Breast epithelium (tissue), 4 donors: ENCODE measurements at regions not wholly inside any gene's neighbourhood (a gene's known extent, or its start where the extent isn't known, plus 50 kb on each side); places are given as distances from the start of the nearest gene placed in this dataset.

Experiments
- DNase-seq, 2 donors: peaks; one replicate each; pipeline ENCODE4 v3.0.0-alpha.2; 2019; ENCODE audit warnings: low spot score in 2 of 2
- H3K27ac ChIP-seq, 2 donors: fragments of 200-600 bp; sonication (generic) in 1 of 2; one replicate each; pipeline ENCODE4 v1.5.1; 2016 to 2019; ENCODE audit warnings: mild to moderate bottlenecking in 1 of 2
- H3K27me3 ChIP-seq, 2 donors: fragments of 200-600 bp; sonication (generic) in 1 of 2; one replicate each; pipeline versions ENCODE4 v1.5.1 to v1.6.0; 2017 to 2019; ENCODE audit warnings: control low read depth in 1 of 2, mild to moderate bottlenecking in 1 of 2
- H3K36me3 ChIP-seq: fragments of 200-600 bp; one replicate; pipeline ENCODE4 v1.5.1; 2019
- H3K4me1 ChIP-seq, 2 donors: fragments of 200-600 bp; sonication (generic); one replicate each; pipeline ENCODE4 v1.5.1; 2016 to 2019; ENCODE audit warnings: control low read depth in 1 of 2
- H3K4me3 ChIP-seq, 3 donors: fragments of 200-600 bp; sonication (generic); 1 replicate in 2 of 3; 2 replicates in 1 of 3; pipeline ENCODE4 v1.5.1; 2016 to 2019; ENCODE audit warnings: mild to moderate bottlenecking in 3 of 3, moderate library complexity in 2 of 3
- H3K9me3 ChIP-seq, 2 donors: fragments of 200-600 bp; sonication (generic) in 1 of 2; one replicate each; pipeline ENCODE4 v1.5.1; 2016 to 2019; ENCODE audit warnings: control low read depth in 1 of 2
- CTCF ChIP-seq, 3 donors: fragments of 450-650 bp; IDR thresholded peaks; one replicate each; pipeline ENCODE4 v1.5.1; 2016 to 2017; ENCODE audit warnings: antibody characterized with exemption in 3 of 3, mild to moderate bottlenecking in 3 of 3, moderate library complexity in 3 of 3
- POLR2A ChIP-seq: fragments of 450-650 bp; IDR thresholded peaks from one replicate; pipeline ENCODE4 v1.6.1; 2016; ENCODE audit warnings: antibody characterized with exemption, mild to moderate bottlenecking, moderate library complexity
- POLR2AphosphoS5 ChIP-seq, 3 donors: sonication (generic); formaldehyde crosslinking; IDR thresholded peaks; one replicate each; pipeline ENCODE4 v1.6.1; 2017; ENCODE audit warnings: antibody characterized with exemption in 3 of 3
- intact Hi-C: fragments of 100-400 bp; cut with DNase I; formaldehyde crosslinking; loops from one replicate; pipeline ENCODE4 v1.15.1; 2023; ENCODE audit warnings: low total_unique reads

- Histone ChIP-seq H3K4me3 (no peak overlapping the region), H3K27me3 (no peaks in the 10 kb centered on the region), H3K9me3 (peaks cover 0 to 4% of the 10 kb centered on the region in 2 donors), H3K4me1 (no peaks in the 10 kb centered on the region), H3K27ac (no peak overlapping the region), H3K36me3 (no peaks in the 10 kb centered on the region)
- intact Hi-C loops, result no loop called here
- TF ChIP-seq CTCF (IDR thresholded peaks at IDR 0.05) (no peak), POLR2AphosphoS5 (IDR thresholded peaks at IDR 0.05) (no peak), POLR2A (no peak)
- DNase-seq, result no peak
Observed at GRCh38 chr1:72936942-72937341, 654.6 kb upstream of the NEGR1 start.

- Histone ChIP-seq H3K4me3 (no peak overlapping the region), H3K27ac (no peak overlapping the region)
- intact Hi-C loops, result no loop called here
Observed at GRCh38 chr1:72936151-72936740, 653.9 kb upstream of the NEGR1 start.

GRCh38 chr1:72932025-72932424 is 649.7 kb upstream of the NEGR1 start:
- no peak overlapping the region for H3K27ac ChIP-seq
- H3K36me3 ChIP-seq, result no peaks in the 10 kb centered on the region
- intact Hi-C loops, result no loop called here
- no peaks in the 10 kb centered on the region for H3K27me3 ChIP-seq
- H3K9me3 ChIP-seq, result peaks cover 0 to 4% of the 10 kb centered on the region in 2 donors
- DNase-seq, result no peak
- no peak for TF ChIP-seq CTCF (IDR thresholded peaks at IDR 0.05)
- no peak for TF ChIP-seq POLR2AphosphoS5 (IDR thresholded peaks at IDR 0.05)
- TF ChIP-seq POLR2A, result no peak
- H3K4me1 ChIP-seq, result no peaks in the 10 kb centered on the region
- H3K4me3 ChIP-seq, result no peak overlapping the region

More at GRCh38 chr1:72936151-72936740, 653.9 kb upstream of the NEGR1 start:
- TF ChIP-seq POLR2AphosphoS5 (IDR thresholded peaks at IDR 0.05) (no peak), CTCF (IDR thresholded peaks at IDR 0.05) (no peak)
- no peaks in the 10 kb centered on the region for H3K27me3 ChIP-seq
- no peak for DNase-seq
- no peaks in the 10 kb centered on the region for H3K36me3 ChIP-seq
- H3K9me3 ChIP-seq, result peaks cover 0 to 4% of the 10 kb centered on the region in 2 donors
- H3K4me1 ChIP-seq, result no peaks in the 10 kb centered on the region

GRCh38 chr1:72930528-72930927 is 648.2 kb upstream of the NEGR1 start:
- Histone ChIP-seq H3K4me3 (no peak overlapping the region), H3K4me1 (no peaks in the 10 kb centered on the region), H3K27me3 (no peaks in the 10 kb centered on the region), H3K9me3 (peaks cover 0 to 4% of the 10 kb centered on the region in 2 donors), H3K27ac (no peak overlapping the region), H3K36me3 (no peaks in the 10 kb centered on the region)
- no peak for DNase-seq
- intact Hi-C loops, result no loop called here
- TF ChIP-seq POLR2AphosphoS5 (IDR thresholded peaks at IDR 0.05) (no peak), POLR2A (no peak), CTCF (IDR thresholded peaks at IDR 0.05) (no peak)

- intact Hi-C loops, result no loop called here
- no peaks in the 10 kb centered on the region for H3K36me3 ChIP-seq
- H3K4me1 ChIP-seq, result no peaks in the 10 kb centered on the region
- DNase-seq, result no peak
- no peaks in the 10 kb centered on the region for H3K9me3 ChIP-seq
- H3K27ac ChIP-seq, result no peak overlapping the region
- TF ChIP-seq CTCF (IDR thresholded peaks at IDR 0.05) (no peak), POLR2A (no peak), POLR2AphosphoS5 (IDR thresholded peaks at IDR 0.05) (no peak)
- H3K4me3 ChIP-seq, result no peak overlapping the region
- no peaks in the 10 kb centered on the region for H3K27me3 ChIP-seq
Observed at GRCh38 chr1:72918940-72919339, 636.6 kb upstream of the NEGR1 start.
